Peyer's patch (tissue), 4 donors: ENCODE measurements at regions not wholly inside any gene's neighbourhood (a gene's known extent, or its start where the extent isn't known, plus 50 kb on each side); places are given as distances from the start of the nearest gene placed in this dataset.

ENCODE experiments used
- DNase-seq, 3 donors: peaks; one replicate each; pipeline ENCODE4 v3.0.0-alpha.2; 2017 to 2019
- H3K27ac ChIP-seq, 4 donors: fragments of 200-600 bp; sonication (generic); one replicate each; pipeline ENCODE4 v1.5.1; 2016 to 2019
- H3K27me3 ChIP-seq, 2 donors: fragments of 200-600 bp; sonication (generic); one replicate each; pipeline ENCODE4 v1.5.1; 2019
- H3K36me3 ChIP-seq, 3 donors: fragments of 200-600 bp; sonication (generic); one replicate each; pipeline ENCODE4 v1.5.1; 2016 to 2019
- H3K4me1 ChIP-seq, 4 donors: fragments of 200-600 bp; sonication (generic); one replicate each; pipeline ENCODE4 v1.5.1; 2016 to 2019
- H3K4me3 ChIP-seq, 4 donors: fragments of 200-600 bp; sonication (generic); 1 replicate in 3 of 4; 2 replicates in 1 of 4; pipeline ENCODE4 v1.5.1; 2016 to 2019; ENCODE audit warnings: mild to moderate bottlenecking in 1 of 4
- H3K9me3 ChIP-seq, 4 donors: fragments of 200-600 bp; sonication (generic); one replicate each; pipeline ENCODE4 v1.5.1; 2016 to 2019; ENCODE audit warnings: mild to moderate bottlenecking in 1 of 4
- CTCF ChIP-seq, 6 experiments: fragments of 450-650 bp in 4 of 6; fragments of 200-600 bp in 2 of 6; sonication (generic) in 1 of 6; IDR thresholded peaks; one replicate each; pipeline ENCODE4 v1.5.1; 2017 to 2019; ENCODE audit warnings: antibody characterized with exemption in 6 of 6, mild to moderate bottlenecking in 3 of 6, moderate library complexity in 1 of 6
- POLR2A ChIP-seq, 2 donors: fragments of 450-650 bp; IDR thresholded peaks; one replicate each; pipeline ENCODE4 v1.5.1; 2017; ENCODE audit warnings: antibody characterized with exemption in 2 of 2, mild to moderate bottlenecking in 2 of 2, moderate library complexity in 2 of 2

- Histone ChIP-seq H3K4me3 (no peak overlapping the region), H3K36me3 (no peaks in the 10 kb centered on the region), H3K27me3 (no peaks in the 10 kb centered on the region), H3K27ac (no peak overlapping the region), H3K4me1 (no peaks in the 10 kb centered on the region), H3K9me3 (no peaks in the 10 kb centered on the region)
- DNase-seq, result no peak
- no peak for TF ChIP-seq POLR2A (IDR thresholded peaks at IDR 0.05)
- TF ChIP-seq CTCF (IDR thresholded peaks at IDR 0.05), result no peak
Measured at GRCh38 chr2:219812672-219813071, 185.2 kb downstream of the SLC4A3 start.

- no peaks in the 10 kb centered on the region for H3K27me3 ChIP-seq
- no peaks in the 10 kb centered on the region for H3K4me1 ChIP-seq
- no peak for DNase-seq
- no peak overlapping the region for H3K4me3 ChIP-seq
- no peaks in the 10 kb centered on the region for H3K36me3 ChIP-seq
- TF ChIP-seq CTCF (IDR thresholded peaks at IDR 0.05), result no peak
- TF ChIP-seq POLR2A (IDR thresholded peaks at IDR 0.05), result no peak
- H3K27ac ChIP-seq, result no peak overlapping the region
- no peaks in the 10 kb centered on the region for H3K9me3 ChIP-seq
Measured at GRCh38 chr2:219820767-219821166, 193.3 kb downstream of the SLC4A3 start.

- no peak for DNase-seq
- H3K36me3 ChIP-seq, result no peaks in the 10 kb centered on the region
- H3K27ac ChIP-seq, result no peak overlapping the region
- TF ChIP-seq POLR2A (IDR thresholded peaks at IDR 0.05), result no peak
- TF ChIP-seq CTCF (IDR thresholded peaks at IDR 0.05), result no peak
- no peaks in the 10 kb centered on the region for H3K4me1 ChIP-seq
- H3K27me3 ChIP-seq, result no peaks in the 10 kb centered on the region
- no peak overlapping the region for H3K4me3 ChIP-seq
- no peaks in the 10 kb centered on the region for H3K9me3 ChIP-seq
Measured at GRCh38 chr2:219823574-219823973, 196.1 kb downstream of the SLC4A3 start.

- no peak overlapping the region for H3K27ac ChIP-seq
- H3K27me3 ChIP-seq, result no peaks in the 10 kb centered on the region
- H3K9me3 ChIP-seq, result no peaks in the 10 kb centered on the region
- no peak for TF ChIP-seq CTCF (IDR thresholded peaks at IDR 0.05)
- no peak for TF ChIP-seq POLR2A (IDR thresholded peaks at IDR 0.05)
- H3K36me3 ChIP-seq, result no peaks in the 10 kb centered on the region
- no peaks in the 10 kb centered on the region for H3K4me1 ChIP-seq
- no peak overlapping the region for H3K4me3 ChIP-seq
- DNase-seq, result no peak
Measured at GRCh38 chr2:219824996-219825395, 197.6 kb downstream of the SLC4A3 start.

- Histone ChIP-seq H3K4me1 (no peaks in the 10 kb centered on the region), H3K4me3 (no peak overlapping the region), H3K27me3 (no peaks in the 10 kb centered on the region), H3K27ac (no peak overlapping the region), H3K36me3 (no peaks in the 10 kb centered on the region), H3K9me3 (no peaks in the 10 kb centered on the region)
- no peak for TF ChIP-seq POLR2A (IDR thresholded peaks at IDR 0.05)
- TF ChIP-seq CTCF (IDR thresholded peaks at IDR 0.05), result no peak
- DNase-seq, result no peak
Measured at GRCh38 chr2:219828127-219828526, 200.7 kb downstream of the SLC4A3 start.

- Histone ChIP-seq H3K36me3 (no peaks in the 10 kb centered on the region), H3K4me1 (no peaks in the 10 kb centered on the region), H3K9me3 (no peaks in the 10 kb centered on the region), H3K27me3 (no peaks in the 10 kb centered on the region), H3K27ac (no peak overlapping the region), H3K4me3 (no peak overlapping the region)
- DNase-seq, result no peak
- no peak for TF ChIP-seq CTCF (IDR thresholded peaks at IDR 0.05)
Measured at GRCh38 chr2:219829667-219830352, 202.4 kb downstream of the SLC4A3 start.
